ENCODE measurements at regions not wholly inside any gene's neighbourhood (a gene's known extent, or its start where the extent isn't known, plus 50 kb on each side); places are given as distances from the start of the nearest gene placed in this dataset.

GRCh38 chr13:59446391-59446790, 717.3 kb downstream of the DIAPH3 start:
- intact Hi-C loops (cut with micrococcal nuclease) = no loop called here
- Mint-ChIP-seq H3K4me3 (no peak overlapping the region), H3K27me3 (ENCODE audit: low read depth in 2 of 2) (no peaks in the 10 kb centered on the region), H3K27ac (no peak overlapping the region), H3K36me3 (no peaks in the 10 kb centered on the region), H3K9me3 (peaks cover 0 to 2% of the 10 kb centered on the region in 2 donors), H3K4me1 (no peaks in the 10 kb centered on the region)
- ATAC-seq (no peak), DNase-seq (no peak)
- Histone ChIP-seq H3K27me3 (ENCODE audit: control insufficient read depth, insufficient read depth, low read length) (no peaks in the 10 kb centered on the region), H3K9me3 (ENCODE audit: control insufficient read depth, insufficient read depth, low read length) (no peaks in the 10 kb centered on the region), H3K4me1 (ENCODE audit: control insufficient read depth, insufficient read depth, low read length) (no peaks in the 10 kb centered on the region), H3K36me3 (ENCODE audit: control insufficient read depth, insufficient read depth, low read length) (no peaks in the 10 kb centered on the region), H3K4me3 (ENCODE audit: low read length) (no peak overlapping the region), H3K27ac (ENCODE audit: low read length) (no peak overlapping the region)
- TF ChIP-seq, protein P1, sequence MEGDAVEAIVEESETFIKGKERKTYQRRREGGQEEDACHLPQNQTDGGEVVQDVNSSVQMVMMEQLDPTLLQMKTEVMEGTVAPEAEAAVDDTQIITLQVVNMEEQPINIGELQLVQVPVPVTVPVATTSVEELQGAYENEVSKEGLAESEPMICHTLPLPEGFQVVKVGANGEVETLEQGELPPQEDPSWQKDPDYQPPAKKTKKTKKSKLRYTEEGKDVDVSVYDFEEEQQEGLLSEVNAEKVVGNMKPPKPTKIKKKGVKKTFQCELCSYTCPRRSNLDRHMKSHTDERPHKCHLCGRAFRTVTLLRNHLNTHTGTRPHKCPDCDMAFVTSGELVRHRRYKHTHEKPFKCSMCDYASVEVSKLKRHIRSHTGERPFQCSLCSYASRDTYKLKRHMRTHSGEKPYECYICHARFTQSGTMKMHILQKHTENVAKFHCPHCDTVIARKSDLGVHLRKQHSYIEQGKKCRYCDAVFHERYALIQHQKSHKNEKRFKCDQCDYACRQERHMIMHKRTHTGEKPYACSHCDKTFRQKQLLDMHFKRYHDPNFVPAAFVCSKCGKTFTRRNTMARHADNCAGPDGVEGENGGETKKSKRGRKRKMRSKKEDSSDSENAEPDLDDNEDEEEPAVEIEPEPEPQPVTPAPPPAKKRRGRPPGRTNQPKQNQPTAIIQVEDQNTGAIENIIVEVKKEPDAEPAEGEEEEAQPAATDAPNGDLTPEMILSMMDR (IDR thresholded peaks at IDR 0.05) = no peak
- 100% methylated on average over 2 of the region's 5 CpGs for WGBS (ENCODE audit: insufficient coverage)

GRCh38 chr13:59447031-59447430, 716.7 kb downstream of the DIAPH3 start:
- no peak overlapping the region for H3K4me3 Mint-ChIP-seq
- H3K27ac ChIP-seq (ENCODE audit: low read length) = no peak overlapping the region
- no peaks in the 10 kb centered on the region for H3K36me3 Mint-ChIP-seq
- no peak overlapping the region for H3K27ac Mint-ChIP-seq
- no peak overlapping the region for H3K4me3 ChIP-seq (ENCODE audit: low read length)
- DNase-seq (no peak), ATAC-seq (no peak)
- TF ChIP-seq, protein P1 (IDR thresholded peaks at IDR 0.05) = no peak
- no peaks in the 10 kb centered on the region for H3K27me3 Mint-ChIP-seq (ENCODE audit: low read depth in 2 of 2)
- H3K36me3 ChIP-seq (ENCODE audit: control insufficient read depth, insufficient read depth, low read length) = no peaks in the 10 kb centered on the region
- H3K4me1 Mint-ChIP-seq = no peaks in the 10 kb centered on the region
- peaks cover 0 to 2% of the 10 kb centered on the region in 2 donors for H3K9me3 Mint-ChIP-seq
- no peaks in the 10 kb centered on the region for H3K27me3 ChIP-seq (ENCODE audit: control insufficient read depth, insufficient read depth, low read length)
- no peaks in the 10 kb centered on the region for H3K9me3 ChIP-seq (ENCODE audit: control insufficient read depth, insufficient read depth, low read length)
- intact Hi-C loops (cut with micrococcal nuclease) = no loop called here
- no peaks in the 10 kb centered on the region for H3K4me1 ChIP-seq (ENCODE audit: control insufficient read depth, insufficient read depth, low read length)

- DNase-seq (no peak), ATAC-seq (no peak)
- Histone ChIP-seq H3K27ac (ENCODE audit: low read length) (no peak overlapping the region), H3K36me3 (ENCODE audit: control insufficient read depth, insufficient read depth, low read length) (no peaks in the 10 kb centered on the region), H3K4me3 (ENCODE audit: low read length) (no peak overlapping the region), H3K9me3 (ENCODE audit: control insufficient read depth, insufficient read depth, low read length) (no peaks in the 10 kb centered on the region), H3K27me3 (ENCODE audit: control insufficient read depth, insufficient read depth, low read length) (no peaks in the 10 kb centered on the region), H3K4me1 (ENCODE audit: control insufficient read depth, insufficient read depth, low read length) (no peaks in the 10 kb centered on the region)
- WGBS (ENCODE audit: insufficient coverage) = 79% methylated on average over 4 of the region's 6 CpGs
- Mint-ChIP-seq H3K4me1 (no peaks in the 10 kb centered on the region), H3K27me3 (ENCODE audit: low read depth in 2 of 2) (no peaks in the 10 kb centered on the region), H3K9me3 (peaks cover 0 to 2% of the 10 kb centered on the region in 2 donors), H3K4me3 (no peak overlapping the region), H3K36me3 (no peaks in the 10 kb centered on the region), H3K27ac (no peak overlapping the region)
- TF ChIP-seq, protein P1 (IDR thresholded peaks at IDR 0.05) = no peak
- intact Hi-C loops (cut with micrococcal nuclease) = no loop called here
These were observed 715.7 kb downstream of the DIAPH3 start for GRCh38 chr13:59447846-59448620.

DNA sequence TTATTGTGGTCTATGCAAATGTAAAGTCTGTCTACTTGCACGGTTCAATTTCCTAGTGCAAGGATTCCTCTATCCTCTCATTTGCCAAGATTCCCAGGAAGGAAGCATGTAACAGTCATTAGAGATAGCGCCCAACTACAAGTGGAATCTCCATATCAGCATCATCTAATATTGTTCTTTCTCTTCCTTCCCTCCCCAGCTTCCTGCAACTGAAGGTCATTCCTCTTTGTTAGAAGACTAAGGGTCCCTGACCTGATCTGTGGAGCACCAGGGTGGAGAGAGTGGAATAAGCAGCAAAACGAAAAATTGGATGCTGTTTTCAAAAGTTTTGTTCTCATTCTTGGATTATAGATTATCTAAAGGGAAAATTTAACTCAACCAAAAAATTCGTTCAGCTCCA, 714.0 kb downstream of the DIAPH3 start:
- Histone ChIP-seq H3K9me3 (ENCODE audit: control insufficient read depth, insufficient read depth, low read length) (no peaks in the 10 kb centered on the region), H3K36me3 (ENCODE audit: control insufficient read depth, insufficient read depth, low read length) (no peaks in the 10 kb centered on the region), H3K27me3 (ENCODE audit: control insufficient read depth, insufficient read depth, low read length) (no peaks in the 10 kb centered on the region), H3K4me1 (ENCODE audit: control insufficient read depth, insufficient read depth, low read length) (no peaks in the 10 kb centered on the region), H3K4me3 (ENCODE audit: low read length) (no peak overlapping the region), H3K27ac (ENCODE audit: low read length) (no peak overlapping the region)
- Mint-ChIP-seq H3K9me3 (peaks cover 0 to 5% of the 10 kb centered on the region in 2 donors), H3K36me3 (no peaks in the 10 kb centered on the region), H3K27me3 (ENCODE audit: low read depth in 2 of 2) (no peaks in the 10 kb centered on the region), H3K4me3 (no peak overlapping the region), H3K4me1 (no peaks in the 10 kb centered on the region), H3K27ac (no peak overlapping the region)
- intact Hi-C loops (cut with micrococcal nuclease) = no loop called here
- WGBS (ENCODE audit: insufficient coverage) = 59% methylated on average over 3 of the region's 4 CpGs
- no peak for DNase-seq
- TF ChIP-seq, protein P1 (IDR thresholded peaks at IDR 0.05) = no peak
- ATAC-seq = no peak
